NOMO-1 treated with dmso at 0.1 percent for 144 hours (cell line): ENCODE measurements at regions not wholly inside any gene's neighbourhood (a gene's known extent, or its start where the extent isn't known, plus 50 kb on each side); places are given as distances from the start of the nearest gene placed in this dataset.
"Not testable (repeated sequence)": the region's sequence is repeated elsewhere in the genome, so short reads cannot be mapped to it uniquely, and the experiment has no call there.

Source experiments
- DNase-seq: peaks from one replicate; lab custom pipeline; 2025; ENCODE audit not compliant: unreplicated experiment; lab: John Stamatoyannopoulos, UW

- no peak for DNase-seq
Observed at GRCh38 chr6:97885325-97885724, 602.3 kb upstream of the MMS22L start.

- no peak for DNase-seq
Observed at GRCh38 chr6:97885828-97886227, 602.8 kb upstream of the MMS22L start.

GRCh38 chr6:97901531-97901930, 618.5 kb upstream of the MMS22L start:
- no peak for DNase-seq

GRCh38 chr6:97909380-97909779, 626.4 kb upstream of the MMS22L start:
- no peak for DNase-seq

GRCh38 chr6:97913721-97914120, 630.7 kb upstream of the MMS22L start:
- no peak for DNase-seq

- DNase-seq, result no peak
Observed at GRCh38 chr6:97914912-97915311, 631.9 kb upstream of the MMS22L start.

GRCh38 chr6:97915537-97915936, 632.5 kb upstream of the MMS22L start:
- no peak for DNase-seq

GRCh38 chr6:97917369-97917768, 634.4 kb upstream of the MMS22L start:
- no peak for DNase-seq

GRCh38 chr6:97919046-97919445, 636.0 kb upstream of the MMS22L start:
- no peak for DNase-seq

GRCh38 chr6:97919631-97920030, 636.6 kb upstream of the MMS22L start:
- DNase-seq, result no peak

GRCh38 chr6:97923249-97923648, 640.2 kb upstream of the MMS22L start:
- no peak for DNase-seq

GRCh38 chr6:97925504-97925903, 642.5 kb upstream of the MMS22L start:
- DNase-seq, result no peak

- no peak for DNase-seq
Observed at GRCh38 chr6:97939440-97940168, 656.6 kb upstream of the MMS22L start.

GRCh38 chr6:97947841-97948240, 664.8 kb upstream of the MMS22L start:
- no peak for DNase-seq

GRCh38 chr6:97958134-97958533, 675.1 kb upstream of the MMS22L start:
- no peak for DNase-seq

- no peak for DNase-seq
Observed at GRCh38 chr6:97963193-97963592, 680.2 kb upstream of the MMS22L start.

GRCh38 chr6:97969065-97969464, 686.0 kb upstream of the MMS22L start:
- DNase-seq, result no peak

GRCh38 chr6:97977084-97977483, 694.1 kb upstream of the MMS22L start:
- DNase-seq, result no peak

- no peak for DNase-seq
Observed at GRCh38 chr6:97978855-97979271, 695.8 kb upstream of the MMS22L start.

GRCh38 chr6:97979285-97979684, 696.3 kb upstream of the MMS22L start:
- not testable (repeated sequence) for DNase-seq

GRCh38 chr6:97989451-97989850, 706.4 kb upstream of the MMS22L start:
- DNase-seq, result no peak

- no peak for DNase-seq
Observed at GRCh38 chr6:97995158-97995557, 712.1 kb upstream of the MMS22L start.

- no peak for DNase-seq
Observed at GRCh38 chr6:98002678-98003077, 719.7 kb upstream of the MMS22L start.
